Breast epithelium (tissue), 4 donors: ENCODE measurements at regions not wholly inside any gene's neighbourhood (a gene's known extent, or its start where the extent isn't known, plus 50 kb on each side); places are given as distances from the start of the nearest gene placed in this dataset.
"Not testable (repeated sequence)": the region's sequence is repeated elsewhere in the genome, so short reads cannot be mapped to it uniquely, and the experiment has no call there.

Experiments
- DNase-seq, 2 donors: peaks; one replicate each; pipeline ENCODE4 v3.0.0-alpha.2; 2019; ENCODE audit warnings: low spot score in 2 of 2
- H3K27ac ChIP-seq, 2 donors: fragments of 200-600 bp; sonication (generic) in 1 of 2; one replicate each; pipeline ENCODE4 v1.5.1; 2016 to 2019; ENCODE audit warnings: mild to moderate bottlenecking in 1 of 2
- H3K27me3 ChIP-seq, 2 donors: fragments of 200-600 bp; sonication (generic) in 1 of 2; one replicate each; pipeline versions ENCODE4 v1.5.1 to v1.6.0; 2017 to 2019; ENCODE audit warnings: control low read depth in 1 of 2, mild to moderate bottlenecking in 1 of 2
- H3K36me3 ChIP-seq: fragments of 200-600 bp; one replicate; pipeline ENCODE4 v1.5.1; 2019
- H3K4me1 ChIP-seq, 2 donors: fragments of 200-600 bp; sonication (generic); one replicate each; pipeline ENCODE4 v1.5.1; 2016 to 2019; ENCODE audit warnings: control low read depth in 1 of 2
- H3K4me3 ChIP-seq, 3 donors: fragments of 200-600 bp; sonication (generic); 1 replicate in 2 of 3; 2 replicates in 1 of 3; pipeline ENCODE4 v1.5.1; 2016 to 2019; ENCODE audit warnings: mild to moderate bottlenecking in 3 of 3, moderate library complexity in 2 of 3
- H3K9me3 ChIP-seq, 2 donors: fragments of 200-600 bp; sonication (generic) in 1 of 2; one replicate each; pipeline ENCODE4 v1.5.1; 2016 to 2019; ENCODE audit warnings: control low read depth in 1 of 2
- POLR2A ChIP-seq: fragments of 450-650 bp; IDR thresholded peaks from one replicate; pipeline ENCODE4 v1.6.1; 2016; ENCODE audit warnings: antibody characterized with exemption, mild to moderate bottlenecking, moderate library complexity
- POLR2AphosphoS5 ChIP-seq, 3 donors: sonication (generic); formaldehyde crosslinking; IDR thresholded peaks; one replicate each; pipeline ENCODE4 v1.6.1; 2017; ENCODE audit warnings: antibody characterized with exemption in 3 of 3
- intact Hi-C: fragments of 100-400 bp; cut with DNase I; formaldehyde crosslinking; loops from one replicate; pipeline ENCODE4 v1.15.1; 2023; ENCODE audit warnings: low total_unique reads
- TF ChIP-seq, protein P1 (sequence below), 3 donors: fragments of 450-650 bp; IDR thresholded peaks; one replicate each; pipeline ENCODE4 v1.5.1; 2016 to 2017; ENCODE audit warnings: antibody characterized with exemption in 3 of 3, mild to moderate bottlenecking in 3 of 3, moderate library complexity in 3 of 3

DNA sequence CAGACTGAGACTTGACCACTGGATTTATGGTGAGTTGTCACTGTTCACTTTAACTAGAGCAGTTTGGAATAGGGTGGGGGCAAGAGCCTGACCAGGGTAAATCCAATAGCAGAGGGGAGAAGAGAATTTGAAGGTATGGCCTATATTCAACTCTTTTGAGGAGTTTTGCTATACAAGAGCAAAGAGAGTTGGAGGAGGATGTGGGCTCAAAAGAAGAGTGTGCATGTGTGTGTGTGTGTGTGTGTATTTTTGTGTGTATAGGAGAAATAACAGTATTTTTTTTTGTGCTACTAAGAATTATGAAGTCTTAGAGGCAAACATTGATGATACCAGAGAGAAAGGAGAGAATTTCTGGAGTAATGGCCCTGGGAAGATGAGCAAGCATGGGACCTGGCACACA is 164.8 kb upstream of the JUN start:
- Histone ChIP-seq H3K4me3 (no peak overlapping the region), H3K27me3 (no peaks in the 10 kb centered on the region)
- intact Hi-C loops, result no loop called here

DNA sequence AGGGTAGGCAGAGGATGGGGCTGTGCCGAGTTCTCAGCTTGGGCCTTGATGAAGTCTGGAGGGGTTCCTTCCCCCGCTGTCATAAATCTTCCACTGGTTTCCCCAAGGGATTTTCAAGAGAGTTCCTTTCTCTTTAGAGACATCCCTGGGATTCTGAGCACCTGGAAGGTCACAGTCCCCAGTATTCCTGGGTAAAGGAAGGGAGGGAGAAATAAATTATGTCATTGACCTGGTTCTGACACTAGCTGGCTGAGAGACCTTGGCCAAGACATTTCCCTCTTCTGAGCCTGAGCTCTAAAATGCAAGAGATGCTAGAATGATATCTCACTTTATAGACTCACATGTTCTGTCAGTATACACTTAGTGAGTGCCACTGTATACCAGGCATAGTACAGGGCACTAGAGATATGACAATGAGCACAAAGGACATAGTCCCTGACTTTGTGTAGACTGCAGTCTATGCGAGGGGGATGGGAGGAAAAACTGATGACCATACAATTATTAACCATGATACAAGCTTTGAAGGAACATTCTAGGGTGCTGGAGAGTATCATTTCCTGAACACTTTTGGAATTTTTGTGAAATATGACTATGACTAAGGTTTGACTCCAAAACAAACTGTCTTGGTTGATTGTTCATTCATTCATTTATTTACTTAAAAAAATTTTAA is 165.8 kb upstream of the JUN start:
- no peak for DNase-seq
- H3K27ac ChIP-seq, result no peak overlapping the region
- intact Hi-C loops, result no loop called here
- no peaks in the 10 kb centered on the region for H3K4me1 ChIP-seq
- no peaks in the 10 kb centered on the region for H3K27me3 ChIP-seq
- H3K9me3 ChIP-seq, result no peaks in the 10 kb centered on the region
- no peaks in the 10 kb centered on the region for H3K36me3 ChIP-seq
- no peak overlapping the region for H3K4me3 ChIP-seq
- TF ChIP-seq POLR2A, result no peak
- TF ChIP-seq, protein P1, sequence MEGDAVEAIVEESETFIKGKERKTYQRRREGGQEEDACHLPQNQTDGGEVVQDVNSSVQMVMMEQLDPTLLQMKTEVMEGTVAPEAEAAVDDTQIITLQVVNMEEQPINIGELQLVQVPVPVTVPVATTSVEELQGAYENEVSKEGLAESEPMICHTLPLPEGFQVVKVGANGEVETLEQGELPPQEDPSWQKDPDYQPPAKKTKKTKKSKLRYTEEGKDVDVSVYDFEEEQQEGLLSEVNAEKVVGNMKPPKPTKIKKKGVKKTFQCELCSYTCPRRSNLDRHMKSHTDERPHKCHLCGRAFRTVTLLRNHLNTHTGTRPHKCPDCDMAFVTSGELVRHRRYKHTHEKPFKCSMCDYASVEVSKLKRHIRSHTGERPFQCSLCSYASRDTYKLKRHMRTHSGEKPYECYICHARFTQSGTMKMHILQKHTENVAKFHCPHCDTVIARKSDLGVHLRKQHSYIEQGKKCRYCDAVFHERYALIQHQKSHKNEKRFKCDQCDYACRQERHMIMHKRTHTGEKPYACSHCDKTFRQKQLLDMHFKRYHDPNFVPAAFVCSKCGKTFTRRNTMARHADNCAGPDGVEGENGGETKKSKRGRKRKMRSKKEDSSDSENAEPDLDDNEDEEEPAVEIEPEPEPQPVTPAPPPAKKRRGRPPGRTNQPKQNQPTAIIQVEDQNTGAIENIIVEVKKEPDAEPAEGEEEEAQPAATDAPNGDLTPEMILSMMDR (IDR thresholded peaks at IDR 0.05), result no peak
- TF ChIP-seq POLR2AphosphoS5 (IDR thresholded peaks at IDR 0.05), result no peak

More for the DNA sequence above, 164.8 kb upstream of the JUN start:
- TF ChIP-seq, protein P1 (IDR thresholded peaks at IDR 0.05), result no peak
- no peak for TF ChIP-seq POLR2AphosphoS5 (IDR thresholded peaks at IDR 0.05)
- Histone ChIP-seq H3K4me1 (no peaks in the 10 kb centered on the region), H3K27ac (no peak overlapping the region), H3K36me3 (no peaks in the 10 kb centered on the region), H3K9me3 (no peaks in the 10 kb centered on the region)
- DNase-seq, result no peak

DNA sequence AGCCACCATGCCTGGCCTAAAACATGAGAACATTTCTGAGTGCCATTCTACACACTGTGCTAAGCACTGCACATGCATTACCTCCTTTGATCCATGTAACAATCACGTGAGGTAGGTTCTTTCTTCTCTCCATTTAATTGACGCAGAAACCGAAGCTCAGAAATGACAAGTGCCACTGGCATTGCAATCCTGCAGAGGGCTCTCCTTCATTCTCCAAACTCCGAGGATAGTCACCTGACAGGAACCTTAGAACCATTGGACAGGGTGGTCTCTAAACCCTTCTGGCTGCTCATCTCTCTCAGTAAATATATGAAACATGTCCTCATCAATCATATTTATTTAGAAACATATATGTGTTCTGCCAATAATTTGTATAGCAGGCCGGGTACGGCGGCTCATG is 167.1 kb upstream of the JUN start:
- intact Hi-C loops, result no loop called here
- H3K4me1 ChIP-seq, result no peaks in the 10 kb centered on the region
- no peaks in the 10 kb centered on the region for H3K9me3 ChIP-seq
- no peak for DNase-seq
- no peaks in the 10 kb centered on the region for H3K36me3 ChIP-seq
- no peak overlapping the region for H3K27ac ChIP-seq
- no peaks in the 10 kb centered on the region for H3K27me3 ChIP-seq
- no peak overlapping the region for H3K4me3 ChIP-seq
- TF ChIP-seq, protein P1 (IDR thresholded peaks at IDR 0.05), result no peak
- TF ChIP-seq POLR2A (no peak), POLR2AphosphoS5 (IDR thresholded peaks at IDR 0.05) (no peak)

DNA sequence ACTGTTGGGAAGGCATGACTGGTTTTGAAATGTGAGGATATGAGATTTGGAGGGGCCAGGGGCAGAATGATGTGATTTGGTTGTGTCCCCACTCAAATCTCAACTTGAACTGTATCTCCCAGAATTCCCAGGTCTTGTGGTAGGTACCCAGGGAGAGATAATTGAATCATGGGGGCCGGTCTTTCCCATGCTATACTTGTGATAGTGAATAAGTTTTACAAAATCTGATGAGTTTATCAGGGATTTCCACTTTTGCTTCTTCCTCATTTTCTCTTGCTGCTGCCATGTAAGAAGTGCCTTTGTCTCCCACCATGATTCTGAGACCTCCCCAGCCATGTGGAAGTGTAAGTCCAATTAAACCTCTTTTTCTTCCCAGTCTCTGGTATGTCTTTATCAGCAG is 170.1 kb upstream of the JUN start:
- DNase-seq, H3K27ac ChIP-seq, H3K4me1 ChIP-seq, intact Hi-C loops, H3K9me3 ChIP-seq, H3K27me3 ChIP-seq, H3K4me3 ChIP-seq, H3K36me3 ChIP-seq: not testable (repeated sequence)

DNA sequence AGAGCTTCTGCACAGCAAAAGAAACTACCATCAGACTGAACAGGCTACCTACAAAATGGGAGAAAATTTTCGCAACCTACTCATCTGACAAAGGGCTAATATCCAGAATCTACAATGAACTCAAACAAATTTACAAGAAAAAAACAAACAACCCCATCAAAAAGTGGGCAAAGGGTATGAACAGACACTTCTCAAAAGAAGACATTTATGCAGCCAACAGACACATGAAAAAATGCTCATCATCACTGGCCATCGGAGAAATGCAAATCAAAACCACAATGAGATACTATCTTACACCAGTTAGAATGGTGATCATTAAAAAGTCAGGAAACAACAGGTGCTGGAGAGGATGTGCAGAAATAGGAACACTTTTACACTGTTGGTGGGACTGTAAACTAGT is 179.4 kb upstream of the JUN start:
- H3K27ac ChIP-seq, H3K36me3 ChIP-seq, H3K4me1 ChIP-seq, H3K27me3 ChIP-seq, H3K9me3 ChIP-seq, intact Hi-C loops, DNase-seq, H3K4me3 ChIP-seq: not testable (repeated sequence)

DNA sequence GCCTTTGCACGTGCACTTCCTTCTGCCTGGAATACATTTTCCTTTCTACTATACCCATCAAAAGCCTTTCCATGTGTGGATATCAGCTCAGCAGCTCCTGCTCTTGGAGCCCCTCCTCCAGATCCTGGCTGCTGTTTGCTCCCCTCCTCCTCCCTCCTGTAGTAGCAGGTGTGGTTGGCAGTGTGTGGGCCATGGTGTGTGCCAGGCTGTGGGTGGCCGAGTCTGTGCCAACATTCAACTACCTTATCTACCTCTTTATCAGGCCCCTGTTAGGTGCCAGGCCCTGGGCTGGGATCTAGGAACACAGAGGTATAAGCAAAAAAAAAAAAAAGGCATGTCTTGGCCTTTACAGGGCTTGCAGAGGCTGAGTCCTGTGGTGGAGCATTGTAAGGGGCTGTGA is 180.6 kb upstream of the JUN start:
- H3K9me3 ChIP-seq, result no peaks in the 10 kb centered on the region
- H3K27ac ChIP-seq, result no peak overlapping the region
- intact Hi-C loops, result no loop called here
- H3K27me3 ChIP-seq, result no peaks in the 10 kb centered on the region
- TF ChIP-seq, protein P1 (IDR thresholded peaks at IDR 0.05), result no peak
- no peak for TF ChIP-seq POLR2A
- no peak for TF ChIP-seq POLR2AphosphoS5 (IDR thresholded peaks at IDR 0.05)
- no peaks in the 10 kb centered on the region for H3K36me3 ChIP-seq
- DNase-seq, result no peak
- H3K4me3 ChIP-seq, result no peak overlapping the region
- no peaks in the 10 kb centered on the region for H3K4me1 ChIP-seq
